Right atrium auricular region (tissue), 2 donors: ENCODE measurements at regions not wholly inside any gene's neighbourhood (a gene's known extent, or its start where the extent isn't known, plus 50 kb on each side); places are given as distances from the start of the nearest gene placed in this dataset.
"Not testable (repeated sequence)": the region's sequence is repeated elsewhere in the genome, so short reads cannot be mapped to it uniquely, and the experiment has no call there.

Experiments
- DNase-seq: peaks from one replicate; pipeline ENCODE4 v3.0.0-alpha.2; 2019; ENCODE audit warnings: low spot score
- H3K27ac ChIP-seq, 2 donors: fragments of 200-600 bp; sonication (generic); 1 replicate in 1 of 2; 2 replicates in 1 of 2; pipeline ENCODE4 v1.5.1; 2016 to 2019
- H3K27me3 ChIP-seq, 2 donors: fragments of 200-600 bp; sonication (generic); one replicate each; pipeline versions ENCODE4 v1.5.1 to v1.6.0; 2017 to 2019
- H3K36me3 ChIP-seq: fragments of 200-600 bp; sonication (generic); one replicate; pipeline ENCODE4 v1.5.1; 2016
- H3K4me1 ChIP-seq, 2 donors: fragments of 200-600 bp; sonication (generic); one replicate each; pipeline versions ENCODE4 v1.5.1 to v1.6.0; 2017 to 2019
- H3K4me3 ChIP-seq, 2 donors: fragments of 200-600 bp; sonication (generic); 1 replicate in 1 of 2; 2 replicates in 1 of 2; pipeline ENCODE4 v1.5.1; 2017 to 2019; ENCODE audit warnings: mild to moderate bottlenecking in 1 of 2, moderate library complexity in 1 of 2
- H3K9me3 ChIP-seq, 2 donors: fragments of 200-600 bp; sonication (generic); one replicate each; pipeline ENCODE4 v1.5.1; 2019
- CTCF ChIP-seq, 2 donors: fragments of 200-600 bp; sonication (generic); IDR thresholded peaks; one replicate each; pipeline ENCODE4 v1.5.1; 2019; ENCODE audit warnings: antibody characterized with exemption in 2 of 2

GRCh38 chr2:67165523-67165990, 231.6 kb upstream of the ETAA1 start:
- H3K4me3 ChIP-seq: no peak overlapping the region
- no peaks in the 10 kb centered on the region for H3K36me3 ChIP-seq
- no peak for TF ChIP-seq CTCF (IDR thresholded peaks at IDR 0.05)
- H3K27me3 ChIP-seq: no peaks in the 10 kb centered on the region
- no peaks in the 10 kb centered on the region for H3K4me1 ChIP-seq
- H3K27ac ChIP-seq: no peak overlapping the region
- peaks cover 0 to 6% of the 10 kb centered on the region in 2 donors for H3K9me3 ChIP-seq
- DNase-seq: no peak

- H3K27ac ChIP-seq, H3K36me3 ChIP-seq, H3K4me1 ChIP-seq, H3K9me3 ChIP-seq, H3K4me3 ChIP-seq, H3K27me3 ChIP-seq, DNase-seq: not testable (repeated sequence)
Observed at GRCh38 chr2:67166511-67166910, 230.6 kb upstream of the ETAA1 start.

GRCh38 chr2:67169417-67170140, 227.6 kb upstream of the ETAA1 start:
- no peak for DNase-seq
- Histone ChIP-seq H3K27ac (no peak overlapping the region), H3K4me1 (no peaks in the 10 kb centered on the region), H3K27me3 (no peaks in the 10 kb centered on the region), H3K36me3 (no peaks in the 10 kb centered on the region), H3K9me3 (peaks cover 0 to 6% of the 10 kb centered on the region in 2 donors), H3K4me3 (no peak overlapping the region)
- no peak for TF ChIP-seq CTCF (IDR thresholded peaks at IDR 0.05)

GRCh38 chr2:67179526-67179925, 217.6 kb upstream of the ETAA1 start:
- no peak overlapping the region for H3K27ac ChIP-seq
- TF ChIP-seq CTCF (IDR thresholded peaks at IDR 0.05): no peak
- no peaks in the 10 kb centered on the region for H3K27me3 ChIP-seq
- no peaks in the 10 kb centered on the region for H3K36me3 ChIP-seq
- H3K4me1 ChIP-seq: no peaks in the 10 kb centered on the region
- no peak for DNase-seq
- H3K9me3 ChIP-seq: no peaks in the 10 kb centered on the region
- H3K4me3 ChIP-seq: no peak overlapping the region

GRCh38 chr2:67180841-67181240, 216.3 kb upstream of the ETAA1 start:
- DNase-seq: no peak
- TF ChIP-seq CTCF (IDR thresholded peaks at IDR 0.05): no peak

GRCh38 chr2:67182884-67183283, 214.2 kb upstream of the ETAA1 start:
- no peak for TF ChIP-seq CTCF (IDR thresholded peaks at IDR 0.05)
- Histone ChIP-seq H3K9me3 (no peaks in the 10 kb centered on the region), H3K27me3 (no peaks in the 10 kb centered on the region), H3K4me1 (no peaks in the 10 kb centered on the region), H3K36me3 (no peaks in the 10 kb centered on the region), H3K27ac (no peak overlapping the region), H3K4me3 (no peak overlapping the region)
- no peak for DNase-seq

More at GRCh38 chr2:67180841-67181240, 216.3 kb upstream of the ETAA1 start:
- no peaks in the 10 kb centered on the region for H3K9me3 ChIP-seq
- no peaks in the 10 kb centered on the region for H3K27me3 ChIP-seq
- no peaks in the 10 kb centered on the region for H3K4me1 ChIP-seq
- no peaks in the 10 kb centered on the region for H3K36me3 ChIP-seq
- H3K4me3 ChIP-seq: no peak overlapping the region
- no peak overlapping the region for H3K27ac ChIP-seq
